ENCODE measurements at regions not wholly inside any gene's neighbourhood (a gene's known extent, or its start where the extent isn't known, plus 50 kb on each side); places are given as distances from the start of the nearest gene placed in this dataset.

DNA sequence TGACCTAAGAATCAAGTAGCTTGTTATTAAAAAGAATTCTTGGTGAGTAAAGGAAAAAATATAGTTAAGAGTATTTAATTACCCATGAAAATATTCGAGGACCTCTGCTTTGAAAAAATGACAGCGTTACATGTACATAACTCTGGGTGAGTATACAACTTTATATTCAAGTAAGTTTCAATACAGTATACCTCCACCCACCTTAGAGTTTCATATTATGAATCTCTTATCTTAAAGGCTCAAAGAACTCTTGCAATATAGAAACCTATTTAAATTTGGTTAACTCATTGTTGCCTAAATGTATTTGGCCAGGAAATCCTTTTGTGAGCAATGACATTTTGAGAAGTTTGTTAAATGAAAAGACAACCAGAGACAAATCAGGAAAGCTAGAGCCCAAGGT is 138.2 kb downstream of the QDPR start:
- TF ChIP-seq, protein P1, sequence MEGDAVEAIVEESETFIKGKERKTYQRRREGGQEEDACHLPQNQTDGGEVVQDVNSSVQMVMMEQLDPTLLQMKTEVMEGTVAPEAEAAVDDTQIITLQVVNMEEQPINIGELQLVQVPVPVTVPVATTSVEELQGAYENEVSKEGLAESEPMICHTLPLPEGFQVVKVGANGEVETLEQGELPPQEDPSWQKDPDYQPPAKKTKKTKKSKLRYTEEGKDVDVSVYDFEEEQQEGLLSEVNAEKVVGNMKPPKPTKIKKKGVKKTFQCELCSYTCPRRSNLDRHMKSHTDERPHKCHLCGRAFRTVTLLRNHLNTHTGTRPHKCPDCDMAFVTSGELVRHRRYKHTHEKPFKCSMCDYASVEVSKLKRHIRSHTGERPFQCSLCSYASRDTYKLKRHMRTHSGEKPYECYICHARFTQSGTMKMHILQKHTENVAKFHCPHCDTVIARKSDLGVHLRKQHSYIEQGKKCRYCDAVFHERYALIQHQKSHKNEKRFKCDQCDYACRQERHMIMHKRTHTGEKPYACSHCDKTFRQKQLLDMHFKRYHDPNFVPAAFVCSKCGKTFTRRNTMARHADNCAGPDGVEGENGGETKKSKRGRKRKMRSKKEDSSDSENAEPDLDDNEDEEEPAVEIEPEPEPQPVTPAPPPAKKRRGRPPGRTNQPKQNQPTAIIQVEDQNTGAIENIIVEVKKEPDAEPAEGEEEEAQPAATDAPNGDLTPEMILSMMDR (IDR thresholded peaks at IDR 0.05; ENCODE audit: low read depth, low read length, poor library complexity, severe bottlenecking): no peak
- TF ChIP-seq EZH2phosphoT487 (IDR thresholded peaks at IDR 0.05; ENCODE audit: borderline replicate concordance, low read length): no peak

Data from DOHH2 (cell line).